ENCODE measurements at regions not wholly inside any gene's neighbourhood (a gene's known extent, or its start where the extent isn't known, plus 50 kb on each side); places are given as distances from the start of the nearest gene placed in this dataset.

- in situ Hi-C loops (cut with HindIII; ENCODE audit: low pct_unique_long_range_greater_than_20kb, low sequenced_read_pairs): no loop called here
- DNase-seq (ENCODE audit: low read depth in 1 of 2, low spot score in 1 of 2): no peak
- TF ChIP-seq JUND (IDR thresholded peaks at IDR 0.05; ENCODE audit: low read depth): no peak
Measured at GRCh38 chr1:114328361-114328904, 174.8 kb upstream of the SYT6 start.

- no peak for DNase-seq (ENCODE audit: low read depth in 1 of 2, low spot score in 1 of 2)
- no peak for TF ChIP-seq JUND (IDR thresholded peaks at IDR 0.05; ENCODE audit: low read depth)
- in situ Hi-C loops (cut with HindIII; ENCODE audit: low pct_unique_long_range_greater_than_20kb, low sequenced_read_pairs): no loop called here
Measured at GRCh38 chr1:114324662-114324965, 170.9 kb upstream of the SYT6 start.

GRCh38 chr1:114323959-114324661, 170.4 kb upstream of the SYT6 start:
- no peak for DNase-seq (ENCODE audit: low read depth in 1 of 2, low spot score in 1 of 2)
- no peak for TF ChIP-seq JUND (IDR thresholded peaks at IDR 0.05; ENCODE audit: low read depth)
- in situ Hi-C loops (cut with HindIII; ENCODE audit: low pct_unique_long_range_greater_than_20kb, low sequenced_read_pairs): no loop called here

- in situ Hi-C loops (cut with HindIII; ENCODE audit: low pct_unique_long_range_greater_than_20kb, low sequenced_read_pairs): no loop called here
- TF ChIP-seq JUND (IDR thresholded peaks at IDR 0.05; ENCODE audit: low read depth): no peak
- no peak for DNase-seq (ENCODE audit: low read depth in 1 of 2, low spot score in 1 of 2)
Measured at GRCh38 chr1:114322734-114323133, 169.1 kb upstream of the SYT6 start.

GRCh38 chr1:114322207-114322606, 168.5 kb upstream of the SYT6 start:
- no peak for TF ChIP-seq JUND (IDR thresholded peaks at IDR 0.05; ENCODE audit: low read depth)
- DNase-seq (ENCODE audit: low read depth in 1 of 2, low spot score in 1 of 2): no peak
- in situ Hi-C loops (cut with HindIII; ENCODE audit: low pct_unique_long_range_greater_than_20kb, low sequenced_read_pairs): no loop called here

GRCh38 chr1:114320586-114320985, 166.9 kb upstream of the SYT6 start:
- in situ Hi-C loops (cut with HindIII; ENCODE audit: low pct_unique_long_range_greater_than_20kb, low sequenced_read_pairs): no loop called here
- no peak for DNase-seq (ENCODE audit: low read depth in 1 of 2, low spot score in 1 of 2)
- no peak for TF ChIP-seq JUND (IDR thresholded peaks at IDR 0.05; ENCODE audit: low read depth)

- DNase-seq (ENCODE audit: low read depth in 1 of 2, low spot score in 1 of 2): no peak
- no peak for TF ChIP-seq JUND (IDR thresholded peaks at IDR 0.05; ENCODE audit: low read depth)
- in situ Hi-C loops (cut with HindIII; ENCODE audit: low pct_unique_long_range_greater_than_20kb, low sequenced_read_pairs): no loop called here
Measured at GRCh38 chr1:114319418-114319817, 165.7 kb upstream of the SYT6 start.

- in situ Hi-C loops (cut with HindIII; ENCODE audit: low pct_unique_long_range_greater_than_20kb, low sequenced_read_pairs): no loop called here
- no peak for DNase-seq (ENCODE audit: low read depth in 1 of 2, low spot score in 1 of 2)
- TF ChIP-seq JUND (IDR thresholded peaks at IDR 0.05; ENCODE audit: low read depth): no peak
Measured at GRCh38 chr1:114318961-114319360, 165.3 kb upstream of the SYT6 start.

- no peak for TF ChIP-seq JUND (IDR thresholded peaks at IDR 0.05; ENCODE audit: low read depth)
- in situ Hi-C loops (cut with HindIII; ENCODE audit: low pct_unique_long_range_greater_than_20kb, low sequenced_read_pairs): no loop called here
Measured at GRCh38 chr1:114316204-114316603, 162.5 kb upstream of the SYT6 start.

GRCh38 chr1:114315631-114316030, 162.0 kb upstream of the SYT6 start:
- in situ Hi-C loops (cut with HindIII; ENCODE audit: low pct_unique_long_range_greater_than_20kb, low sequenced_read_pairs): no loop called here

More at GRCh38 chr1:114316204-114316603, 162.5 kb upstream of the SYT6 start:
- no peak for DNase-seq (ENCODE audit: low read depth in 1 of 2, low spot score in 1 of 2)

GRCh38 chr1:114314576-114314975, 160.9 kb upstream of the SYT6 start:
- no peak for TF ChIP-seq JUND (IDR thresholded peaks at IDR 0.05; ENCODE audit: low read depth)
- in situ Hi-C loops (cut with HindIII; ENCODE audit: low pct_unique_long_range_greater_than_20kb, low sequenced_read_pairs): no loop called here
- no peak for DNase-seq (ENCODE audit: low read depth in 1 of 2, low spot score in 1 of 2)

More at GRCh38 chr1:114315631-114316030, 162.0 kb upstream of the SYT6 start:
- no peak for TF ChIP-seq JUND (IDR thresholded peaks at IDR 0.05; ENCODE audit: low read depth)
- no peak for DNase-seq (ENCODE audit: low read depth in 1 of 2, low spot score in 1 of 2)

GRCh38 chr1:114314098-114314497, 160.4 kb upstream of the SYT6 start:
- no peak for TF ChIP-seq JUND (IDR thresholded peaks at IDR 0.05; ENCODE audit: low read depth)

GRCh38 chr1:114310695-114311271, 157.1 kb upstream of the SYT6 start:
- in situ Hi-C loops (cut with HindIII; ENCODE audit: low pct_unique_long_range_greater_than_20kb, low sequenced_read_pairs): no loop called here
- DNase-seq (ENCODE audit: low read depth in 1 of 2, low spot score in 1 of 2): peak in 1 of 2 experiments; percentile 50
- no peak for TF ChIP-seq JUND (IDR thresholded peaks at IDR 0.05; ENCODE audit: low read depth)

More at GRCh38 chr1:114314098-114314497, 160.4 kb upstream of the SYT6 start:
- in situ Hi-C loops (cut with HindIII; ENCODE audit: low pct_unique_long_range_greater_than_20kb, low sequenced_read_pairs): no loop called here
- no peak for DNase-seq (ENCODE audit: low read depth in 1 of 2, low spot score in 1 of 2)

Measured in T47D (cell line).